DMS 273 (cell line): ENCODE measurements at regions not wholly inside any gene's neighbourhood (a gene's known extent, or its start where the extent isn't known, plus 50 kb on each side); places are given as distances from the start of the nearest gene placed in this dataset.

Experiments used
- DNase-seq: peaks from one replicate; lab custom pipeline; 2025; ENCODE audit not compliant: unreplicated experiment; lab: John Stamatoyannopoulos, UW

DNA sequence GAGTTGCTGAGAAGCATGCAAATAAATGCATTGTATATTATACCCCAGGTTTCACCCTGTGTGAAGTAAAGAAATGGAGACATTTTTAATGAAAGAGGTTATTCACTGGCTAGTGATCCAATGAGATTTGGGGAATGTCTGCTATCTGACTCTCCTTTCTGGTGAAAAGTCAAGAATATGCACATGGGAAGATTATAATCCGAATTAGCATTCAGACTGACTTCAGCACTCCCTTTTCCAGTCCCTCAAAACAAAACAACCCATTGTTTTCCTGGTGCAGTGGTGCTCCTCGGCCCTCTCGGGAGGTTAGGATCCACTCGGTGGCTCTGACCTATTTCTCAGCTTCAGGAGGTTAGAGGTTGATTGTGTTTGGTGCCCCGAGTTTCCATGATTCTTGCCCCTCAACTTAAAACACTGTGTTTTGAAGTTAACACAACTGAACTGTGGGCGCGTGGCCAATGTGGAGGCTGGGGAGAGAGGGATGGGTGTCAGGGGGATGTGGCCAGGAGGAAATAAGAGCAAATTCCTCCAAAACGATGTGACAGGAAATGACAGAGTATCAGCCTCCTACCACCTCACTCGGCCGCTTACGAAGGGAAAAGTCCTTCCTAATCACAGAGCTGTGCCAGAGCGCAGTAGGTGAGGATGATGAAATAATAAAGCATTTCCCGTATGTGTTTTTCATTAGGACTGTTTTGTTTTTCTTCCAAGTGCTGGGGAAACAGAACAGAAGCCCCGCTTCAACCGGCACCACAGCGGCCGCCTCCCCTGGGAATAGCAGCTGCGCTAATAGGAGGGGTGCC, 440.1 kb downstream of the MTX2 start:
- DNase-seq = no peak

- no peak for DNase-seq
These were observed 440.7 kb downstream of the MTX2 start for GRCh38 chr2:176709991-176710390.

DNA sequence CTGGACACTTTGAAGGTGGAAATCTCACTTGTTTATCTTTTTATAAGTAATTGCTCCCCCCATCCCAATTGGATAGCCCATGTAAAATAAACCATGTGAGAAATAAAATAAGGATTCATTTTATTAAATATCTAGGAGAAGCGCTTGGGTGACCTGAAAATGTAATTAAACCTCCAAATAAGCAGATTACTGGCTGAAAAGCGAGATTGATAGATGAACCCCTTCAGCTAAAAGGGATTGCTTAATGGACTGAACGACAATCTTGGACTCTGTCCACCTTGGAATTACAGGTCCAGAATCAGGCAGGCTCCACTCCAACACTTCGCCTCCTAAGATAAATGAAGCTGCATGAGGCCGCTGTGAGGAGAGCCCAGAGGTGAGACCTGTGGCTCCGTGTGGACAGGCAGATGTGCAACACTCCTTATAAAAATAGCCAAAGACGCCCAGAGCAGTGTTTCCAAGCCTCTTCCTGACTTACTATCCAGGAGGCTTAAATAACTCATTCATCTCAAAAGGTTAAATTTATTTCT, 441.5 kb downstream of the MTX2 start:
- no peak for DNase-seq

DNA sequence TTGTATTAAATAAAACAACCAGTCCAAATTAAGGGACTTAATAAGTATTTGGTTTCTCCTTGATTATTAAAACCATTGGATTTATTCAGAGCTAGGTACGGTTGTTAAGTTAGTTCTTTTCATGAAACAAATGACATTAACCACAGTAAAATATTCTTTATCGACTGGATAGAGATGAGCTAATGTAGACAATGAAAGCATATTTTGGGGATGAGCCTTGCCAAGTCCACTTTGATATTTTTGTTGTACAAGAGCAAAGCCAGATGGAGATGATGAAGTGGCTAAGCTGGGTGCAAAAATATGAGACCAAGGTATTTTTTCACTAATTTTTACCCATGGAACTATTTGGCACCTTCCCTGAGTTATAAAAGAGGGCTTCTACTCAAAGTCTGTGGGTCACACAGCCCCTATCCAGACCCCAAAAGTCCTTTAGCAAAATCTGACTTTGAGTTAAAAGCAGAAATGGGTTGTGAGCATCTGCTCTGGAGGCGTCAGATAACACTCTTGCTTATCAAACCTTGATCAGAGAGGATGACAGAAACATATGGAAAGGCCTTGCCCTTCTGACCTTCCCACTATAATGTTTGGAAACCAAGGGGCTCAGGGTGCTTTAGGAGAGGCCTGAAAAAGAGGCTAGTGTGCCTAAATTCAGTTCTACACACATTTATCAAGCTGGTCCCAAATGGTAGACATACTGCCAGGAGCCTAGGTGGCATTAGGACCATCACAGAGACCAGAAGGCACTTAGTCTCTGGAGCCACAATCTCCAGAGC, 456.8 kb downstream of the MTX2 start:
- peak; percentile 5 for DNase-seq

GRCh38 chr2:176727696-176728095, 458.5 kb downstream of the MTX2 start:
- no peak for DNase-seq

- no peak for DNase-seq
These were observed 460.7 kb downstream of the MTX2 start for GRCh38 chr2:176729706-176730569.

DNA sequence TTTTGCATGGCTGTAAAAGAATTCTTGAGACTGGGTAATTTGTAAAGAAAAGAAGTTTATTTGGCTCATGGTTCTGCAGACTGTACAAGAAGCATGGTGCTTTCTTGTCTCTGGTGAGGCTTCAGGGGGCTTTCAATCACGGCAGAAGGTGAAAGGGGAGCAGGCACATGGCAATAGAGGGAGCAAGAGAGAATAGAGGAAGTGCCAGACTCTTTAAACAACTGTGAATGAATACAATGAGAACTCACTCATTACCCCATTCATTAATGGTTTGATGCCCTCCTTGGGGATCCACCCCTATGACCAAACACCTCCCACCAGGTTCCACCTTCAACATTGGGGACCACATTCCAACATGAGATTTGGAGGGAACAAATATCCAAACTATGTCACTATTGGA, 463.5 kb downstream of the MTX2 start:
- no peak for DNase-seq

DNA sequence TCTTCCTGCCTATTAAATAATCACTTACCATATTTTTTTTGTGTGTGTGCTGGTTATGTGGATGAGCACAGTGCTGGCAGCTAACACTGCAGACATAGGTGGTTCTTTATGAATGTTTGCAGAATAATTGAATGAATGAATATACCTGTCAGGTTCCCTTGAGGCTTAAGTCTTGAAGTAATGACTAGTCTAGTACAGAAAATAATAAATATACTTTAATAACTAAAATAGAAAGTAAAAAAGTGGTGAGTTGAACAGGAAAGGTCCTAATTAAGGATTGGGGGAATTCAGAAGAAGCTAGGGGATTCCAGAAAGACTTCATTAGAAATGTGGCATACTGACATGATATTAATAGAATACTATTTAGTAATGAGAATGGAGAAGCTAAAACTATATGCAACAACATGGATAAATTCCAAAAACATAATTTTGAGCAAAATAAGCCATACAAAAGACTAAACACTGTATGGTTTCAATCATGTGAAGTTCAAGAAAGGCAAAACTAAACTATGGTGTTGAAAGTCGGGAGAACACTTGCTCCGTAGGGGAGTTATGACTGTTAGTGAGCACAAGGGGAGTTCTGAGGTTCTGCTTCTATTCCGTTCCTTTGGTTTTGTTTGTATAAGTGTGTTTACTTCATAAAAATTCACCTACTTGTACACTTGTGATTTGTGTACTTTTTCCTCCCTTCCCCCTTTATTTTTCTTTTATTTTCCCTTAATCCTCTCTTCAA, 464.6 kb downstream of the MTX2 start:
- DNase-seq = no peak

GRCh38 chr2:176734868-176735267, 465.6 kb downstream of the MTX2 start:
- DNase-seq = no peak

DNA sequence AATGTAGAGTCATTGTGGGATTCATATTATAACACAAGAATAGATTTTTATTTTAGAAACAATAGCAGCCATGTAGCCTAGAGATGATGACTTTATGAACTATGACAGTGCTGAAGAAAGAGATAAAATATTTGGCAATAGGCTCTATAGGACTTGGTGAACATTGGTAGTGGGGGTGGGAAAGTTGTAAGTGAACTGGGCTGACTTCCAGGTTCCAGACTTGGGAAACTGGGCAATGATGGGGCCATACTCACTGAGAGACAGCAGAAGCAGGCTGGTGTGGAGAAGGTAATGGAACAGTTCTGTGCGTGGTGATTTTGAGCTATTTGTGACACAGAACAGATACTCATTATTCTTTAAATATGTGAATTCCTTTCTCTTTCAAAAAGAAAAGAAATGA, 470.3 kb upstream of the HNRNPA3 start:
- DNase-seq = no peak

DNA sequence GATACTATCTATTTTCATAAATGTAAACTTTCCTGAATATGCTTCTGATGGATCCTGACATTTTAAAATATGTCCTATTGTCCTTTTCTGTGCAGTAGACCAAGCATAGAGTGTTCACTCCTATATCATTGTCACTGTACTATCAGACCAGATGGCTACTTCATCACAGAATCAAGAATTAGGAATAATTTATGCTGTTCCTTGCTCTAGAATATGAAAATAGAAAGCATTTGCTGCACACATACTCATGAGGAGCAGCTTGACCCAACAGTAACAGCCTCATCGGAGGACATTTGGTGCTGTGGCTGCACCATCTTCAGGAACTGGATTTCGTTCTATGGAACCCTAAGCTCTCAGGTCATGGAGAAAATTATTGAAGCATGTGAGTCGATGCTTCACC, 468.9 kb upstream of the HNRNPA3 start:
- peak; percentile 27 for DNase-seq

DNA sequence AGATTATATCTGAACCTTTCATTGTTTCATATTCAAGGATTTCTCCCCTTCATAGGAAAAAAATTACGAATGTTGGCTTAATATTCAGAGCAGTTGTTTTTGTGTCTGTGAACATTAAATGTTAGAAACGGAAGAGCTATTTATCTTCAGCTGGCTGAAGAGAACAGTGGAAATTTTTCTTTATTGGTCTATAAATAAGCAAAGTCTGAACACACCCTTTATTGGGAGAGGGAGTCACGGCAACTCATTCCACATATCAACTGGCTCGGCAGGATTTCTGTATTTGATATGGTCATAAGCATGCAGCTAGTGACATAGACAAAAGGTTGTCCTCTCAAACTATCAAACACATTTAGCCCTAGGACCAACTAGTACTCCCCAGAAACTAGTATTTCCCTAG, 468.4 kb upstream of the HNRNPA3 start:
- no peak for DNase-seq

- DNase-seq = no peak
These were observed 466.9 kb upstream of the HNRNPA3 start for GRCh38 chr2:176745543-176746200.

- DNase-seq = no peak
These were observed 466.2 kb upstream of the HNRNPA3 start for GRCh38 chr2:176746411-176746810.

DNA sequence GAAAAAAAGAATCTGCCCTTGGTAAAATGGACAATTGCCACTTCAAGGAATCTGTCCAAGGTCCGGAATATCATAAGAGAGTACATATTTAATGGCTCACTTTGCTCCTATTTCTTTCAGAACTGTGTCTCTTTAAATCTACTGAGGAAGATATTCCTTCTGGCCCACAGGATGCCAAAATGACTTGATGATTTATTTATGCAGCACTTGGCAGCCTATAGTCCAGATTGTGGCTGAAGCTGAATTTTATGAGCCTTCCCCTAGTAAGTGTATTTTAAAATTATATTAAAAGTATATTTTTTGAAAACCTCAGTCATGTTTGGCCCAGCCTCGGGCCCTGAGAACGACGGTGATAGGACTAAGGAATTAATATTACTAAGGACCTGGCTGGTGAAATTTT, 465.1 kb upstream of the HNRNPA3 start:
- DNase-seq = peak; percentile 27

DNA sequence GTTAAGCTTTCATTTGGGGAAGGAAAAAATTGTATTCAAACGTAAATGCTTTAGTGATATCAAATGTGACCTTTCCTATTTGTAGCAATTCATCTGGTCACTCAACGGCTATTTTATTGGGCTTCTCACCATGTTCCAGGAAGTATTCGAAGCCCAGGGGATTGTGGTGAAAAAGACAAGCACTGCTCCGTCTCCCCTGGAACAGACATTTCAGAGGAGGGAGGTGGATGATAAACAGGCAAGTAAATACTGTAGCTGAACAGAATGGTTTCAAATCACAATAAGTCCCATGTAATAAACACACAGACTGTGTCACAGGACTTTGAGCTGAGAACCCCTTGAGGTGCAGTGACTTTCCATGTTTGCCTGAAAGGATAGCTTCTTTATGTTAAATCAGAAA, 464.7 kb upstream of the HNRNPA3 start:
- no peak for DNase-seq

DNA sequence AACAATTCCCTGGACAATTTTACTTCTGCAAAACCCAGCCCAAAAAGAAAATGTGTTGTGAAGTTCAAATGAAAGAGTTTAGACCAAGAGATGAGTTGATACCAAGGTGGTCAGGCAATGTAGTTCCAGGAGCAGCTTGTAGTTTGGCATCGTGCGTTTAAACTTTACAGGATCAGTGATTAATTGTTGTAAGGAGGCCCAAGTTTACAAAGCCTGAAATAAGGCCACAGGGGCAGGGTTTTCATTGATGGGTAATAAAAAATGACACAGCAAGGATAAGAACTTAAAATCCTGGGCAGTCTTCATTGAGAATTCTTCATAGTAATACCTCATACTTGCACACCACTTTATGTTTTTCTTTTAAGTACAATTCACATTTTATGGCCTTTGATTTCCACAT, 463.9 kb upstream of the HNRNPA3 start:
- DNase-seq = no peak

GRCh38 chr2:176751314-176752227, 461.0 kb upstream of the HNRNPA3 start:
- DNase-seq = no peak

- no peak for DNase-seq
These were observed 460.3 kb upstream of the HNRNPA3 start for GRCh38 chr2:176752295-176752694.
